Gastrocnemius medialis (tissue), 4 donors: ENCODE measurements at regions not wholly inside any gene's neighbourhood (a gene's known extent, or its start where the extent isn't known, plus 50 kb on each side); places are given as distances from the start of the nearest gene placed in this dataset.

Source experiments
- POLR2A ChIP-seq, 2 donors: fragments of 450-650 bp; IDR thresholded peaks; one replicate each; pipeline ENCODE4 v1.6.1; 2017; ENCODE audit warnings: antibody characterized with exemption in 2 of 2, mild to moderate bottlenecking in 2 of 2, moderate library complexity in 2 of 2
- TF ChIP-seq, protein P1 (sequence below), 5 experiments: fragments of 450-650 bp in 3 of 5; fragments of 200-600 bp in 2 of 5; sonication (generic) in 2 of 5; IDR thresholded peaks in 4 of 5; conservative IDR thresholded peaks in 1 of 5; 1 replicate in 4 of 5; 2 replicates in 1 of 5; pipeline ENCODE4 v1.5.1; 2016 to 2019; ENCODE audit warnings: antibody characterized with exemption in 5 of 5, mild to moderate bottlenecking in 3 of 5, moderate library complexity in 3 of 5

DNA sequence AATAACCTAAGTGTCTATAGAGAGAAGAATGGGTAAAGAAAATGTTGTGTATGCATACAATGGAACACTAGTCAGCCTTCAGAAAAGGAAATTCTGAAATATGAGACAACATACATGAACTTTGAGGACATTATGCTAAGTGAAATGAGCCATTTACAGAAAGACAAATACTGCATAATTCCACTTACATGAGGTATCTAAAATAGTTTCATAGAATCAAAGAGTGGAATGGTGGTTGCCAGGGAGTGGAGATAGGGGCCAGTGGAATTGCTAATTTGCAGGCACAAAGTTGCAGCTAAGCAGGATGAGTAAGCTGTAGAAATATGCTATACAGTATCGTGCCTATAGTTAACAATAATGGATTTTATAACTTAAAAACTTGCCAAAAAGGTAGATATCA is 779.6 kb upstream of the ARPP21 start:
- TF ChIP-seq POLR2A (IDR thresholded peaks at IDR 0.05) = no peak
- TF ChIP-seq, protein P1, sequence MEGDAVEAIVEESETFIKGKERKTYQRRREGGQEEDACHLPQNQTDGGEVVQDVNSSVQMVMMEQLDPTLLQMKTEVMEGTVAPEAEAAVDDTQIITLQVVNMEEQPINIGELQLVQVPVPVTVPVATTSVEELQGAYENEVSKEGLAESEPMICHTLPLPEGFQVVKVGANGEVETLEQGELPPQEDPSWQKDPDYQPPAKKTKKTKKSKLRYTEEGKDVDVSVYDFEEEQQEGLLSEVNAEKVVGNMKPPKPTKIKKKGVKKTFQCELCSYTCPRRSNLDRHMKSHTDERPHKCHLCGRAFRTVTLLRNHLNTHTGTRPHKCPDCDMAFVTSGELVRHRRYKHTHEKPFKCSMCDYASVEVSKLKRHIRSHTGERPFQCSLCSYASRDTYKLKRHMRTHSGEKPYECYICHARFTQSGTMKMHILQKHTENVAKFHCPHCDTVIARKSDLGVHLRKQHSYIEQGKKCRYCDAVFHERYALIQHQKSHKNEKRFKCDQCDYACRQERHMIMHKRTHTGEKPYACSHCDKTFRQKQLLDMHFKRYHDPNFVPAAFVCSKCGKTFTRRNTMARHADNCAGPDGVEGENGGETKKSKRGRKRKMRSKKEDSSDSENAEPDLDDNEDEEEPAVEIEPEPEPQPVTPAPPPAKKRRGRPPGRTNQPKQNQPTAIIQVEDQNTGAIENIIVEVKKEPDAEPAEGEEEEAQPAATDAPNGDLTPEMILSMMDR (IDR thresholded peaks at IDR 0.05 in 4 of 5, conservative IDR thresholded peaks at IDR 0.05 in 1 of 5) = no peak
